ENCODE measurements at regions not wholly inside any gene's neighbourhood (a gene's known extent, or its start where the extent isn't known, plus 50 kb on each side); places are given as distances from the start of the nearest gene placed in this dataset.

DNA sequence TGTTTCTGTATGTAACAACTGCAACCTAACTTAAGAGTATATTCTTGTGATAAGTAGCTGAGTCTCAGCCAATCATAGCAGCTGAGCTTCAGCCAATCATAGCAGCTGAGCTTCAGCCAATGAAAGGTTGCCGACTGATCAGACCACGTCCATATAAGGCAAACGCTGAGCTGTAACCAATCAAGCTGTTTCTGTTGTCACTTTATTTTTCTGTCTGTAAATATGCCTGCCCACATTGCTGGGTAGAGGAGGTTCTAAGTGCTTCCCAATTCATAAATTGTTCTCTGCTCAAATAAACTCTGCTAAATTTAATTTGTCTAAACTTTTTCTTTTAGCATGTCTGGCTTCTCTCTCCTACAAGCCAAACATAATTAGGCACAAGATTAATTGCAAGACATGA is 231.5 kb upstream of the TCF4 start:
- no peak overlapping the region for H3K27ac Mint-ChIP-seq
- no peaks in the 10 kb centered on the region for H3K4me1 Mint-ChIP-seq
- no peak for ATAC-seq
- TF ChIP-seq, protein P1, sequence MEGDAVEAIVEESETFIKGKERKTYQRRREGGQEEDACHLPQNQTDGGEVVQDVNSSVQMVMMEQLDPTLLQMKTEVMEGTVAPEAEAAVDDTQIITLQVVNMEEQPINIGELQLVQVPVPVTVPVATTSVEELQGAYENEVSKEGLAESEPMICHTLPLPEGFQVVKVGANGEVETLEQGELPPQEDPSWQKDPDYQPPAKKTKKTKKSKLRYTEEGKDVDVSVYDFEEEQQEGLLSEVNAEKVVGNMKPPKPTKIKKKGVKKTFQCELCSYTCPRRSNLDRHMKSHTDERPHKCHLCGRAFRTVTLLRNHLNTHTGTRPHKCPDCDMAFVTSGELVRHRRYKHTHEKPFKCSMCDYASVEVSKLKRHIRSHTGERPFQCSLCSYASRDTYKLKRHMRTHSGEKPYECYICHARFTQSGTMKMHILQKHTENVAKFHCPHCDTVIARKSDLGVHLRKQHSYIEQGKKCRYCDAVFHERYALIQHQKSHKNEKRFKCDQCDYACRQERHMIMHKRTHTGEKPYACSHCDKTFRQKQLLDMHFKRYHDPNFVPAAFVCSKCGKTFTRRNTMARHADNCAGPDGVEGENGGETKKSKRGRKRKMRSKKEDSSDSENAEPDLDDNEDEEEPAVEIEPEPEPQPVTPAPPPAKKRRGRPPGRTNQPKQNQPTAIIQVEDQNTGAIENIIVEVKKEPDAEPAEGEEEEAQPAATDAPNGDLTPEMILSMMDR (IDR thresholded peaks at IDR 0.05): no peak
- no peaks in the 10 kb centered on the region for H3K27me3 Mint-ChIP-seq (ENCODE audit: low read depth in 2 of 2)
- H3K27me3 ChIP-seq (ENCODE audit: control insufficient read depth, insufficient read depth, low read length): no peaks in the 10 kb centered on the region
- H3K4me3 ChIP-seq (ENCODE audit: low read length): no peak overlapping the region
- intact Hi-C loops (cut with micrococcal nuclease): no loop called here
- H3K36me3 Mint-ChIP-seq: no peaks in the 10 kb centered on the region
- H3K9me3 Mint-ChIP-seq: no peaks in the 10 kb centered on the region
- H3K27ac ChIP-seq (ENCODE audit: low read length): no peak overlapping the region
- 87% methylated on average over 3 of the region's 3 CpGs for WGBS (ENCODE audit: insufficient coverage)
- no peaks in the 10 kb centered on the region for H3K36me3 ChIP-seq (ENCODE audit: control insufficient read depth, insufficient read depth, low read length)
- H3K4me3 Mint-ChIP-seq: no peak overlapping the region
- H3K9me3 ChIP-seq (ENCODE audit: control insufficient read depth, insufficient read depth, low read length): no peaks in the 10 kb centered on the region
- DNase-seq: no peak
- H3K4me1 ChIP-seq (ENCODE audit: control insufficient read depth, insufficient read depth, low read length): no peaks in the 10 kb centered on the region

DNA sequence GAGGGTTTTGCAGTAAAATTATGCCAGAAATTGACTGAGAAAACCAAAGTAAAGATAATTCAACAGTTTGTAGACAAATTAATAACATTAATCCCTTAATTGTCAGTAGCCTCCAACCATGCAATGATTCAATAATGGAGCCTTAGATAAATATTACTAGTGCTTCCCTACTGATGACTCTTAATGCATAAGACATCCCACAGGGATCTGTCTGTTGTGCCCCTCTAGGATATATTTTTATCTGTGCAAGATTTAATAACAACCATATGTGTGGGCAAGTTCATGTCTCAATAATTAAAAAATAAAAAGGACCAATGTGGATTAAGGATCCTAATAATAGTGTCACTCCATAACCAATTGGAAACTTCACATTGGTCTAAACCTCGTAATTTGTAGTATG is 230.3 kb upstream of the TCF4 start:
- no peak overlapping the region for H3K4me3 ChIP-seq (ENCODE audit: low read length)
- H3K9me3 ChIP-seq (ENCODE audit: control insufficient read depth, insufficient read depth, low read length): no peaks in the 10 kb centered on the region
- H3K4me3 Mint-ChIP-seq: no peak overlapping the region
- DNase-seq: no peak
- no peaks in the 10 kb centered on the region for H3K27me3 ChIP-seq (ENCODE audit: control insufficient read depth, insufficient read depth, low read length)
- WGBS (ENCODE audit: insufficient coverage): 67% methylated on average over 1 of the region's 1 CpG
- no peaks in the 10 kb centered on the region for H3K4me1 ChIP-seq (ENCODE audit: control insufficient read depth, insufficient read depth, low read length)
- H3K9me3 Mint-ChIP-seq: no peaks in the 10 kb centered on the region
- no peak overlapping the region for H3K27ac ChIP-seq (ENCODE audit: low read length)
- TF ChIP-seq, protein P1 (IDR thresholded peaks at IDR 0.05): no peak
- H3K36me3 Mint-ChIP-seq: no peaks in the 10 kb centered on the region
- no peak overlapping the region for H3K27ac Mint-ChIP-seq
- H3K36me3 ChIP-seq (ENCODE audit: control insufficient read depth, insufficient read depth, low read length): no peaks in the 10 kb centered on the region
- H3K27me3 Mint-ChIP-seq (ENCODE audit: low read depth in 2 of 2): no peaks in the 10 kb centered on the region
- H3K4me1 Mint-ChIP-seq: no peaks in the 10 kb centered on the region
- intact Hi-C loops (cut with micrococcal nuclease): no loop called here
- no peak for ATAC-seq

DNA sequence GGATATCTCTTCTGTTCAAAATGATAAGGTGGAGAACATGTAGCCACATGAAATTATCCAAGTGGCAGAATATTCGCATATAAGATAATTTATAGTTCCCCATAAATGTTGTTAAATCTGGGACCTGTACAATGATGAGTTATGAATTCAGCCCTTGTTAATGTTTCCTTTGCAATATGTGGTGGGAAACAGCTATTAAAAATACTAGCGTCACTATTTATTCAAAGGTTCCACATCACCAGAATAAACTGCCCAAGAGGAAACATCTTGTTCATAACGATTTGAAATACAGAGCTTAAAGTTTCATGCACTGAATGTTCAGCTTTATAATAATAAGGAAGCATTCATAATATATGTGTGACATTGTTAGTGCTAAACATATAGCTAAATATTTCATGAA is 223.9 kb upstream of the TCF4 start:
- DNase-seq (no peak), ATAC-seq (no peak)
- Histone ChIP-seq H3K4me1 (ENCODE audit: control insufficient read depth, insufficient read depth, low read length) (no peaks in the 10 kb centered on the region), H3K36me3 (ENCODE audit: control insufficient read depth, insufficient read depth, low read length) (no peaks in the 10 kb centered on the region), H3K4me3 (ENCODE audit: low read length) (no peak overlapping the region), H3K27me3 (ENCODE audit: control insufficient read depth, insufficient read depth, low read length) (no peaks in the 10 kb centered on the region), H3K9me3 (ENCODE audit: control insufficient read depth, insufficient read depth, low read length) (no peaks in the 10 kb centered on the region), H3K27ac (ENCODE audit: low read length) (no peak overlapping the region)
- H3K4me3 Mint-ChIP-seq: no peak overlapping the region
- WGBS (ENCODE audit: insufficient coverage): 100% methylated on average over 1 of the region's 3 CpGs
- intact Hi-C loops (cut with micrococcal nuclease): no loop called here
- H3K27ac Mint-ChIP-seq: no peak overlapping the region
- H3K27me3 Mint-ChIP-seq (ENCODE audit: low read depth in 2 of 2): no peaks in the 10 kb centered on the region
- H3K9me3 Mint-ChIP-seq: no peaks in the 10 kb centered on the region
- no peaks in the 10 kb centered on the region for H3K4me1 Mint-ChIP-seq
- no peaks in the 10 kb centered on the region for H3K36me3 Mint-ChIP-seq
- TF ChIP-seq, protein P1 (IDR thresholded peaks at IDR 0.05): no peak

DNA sequence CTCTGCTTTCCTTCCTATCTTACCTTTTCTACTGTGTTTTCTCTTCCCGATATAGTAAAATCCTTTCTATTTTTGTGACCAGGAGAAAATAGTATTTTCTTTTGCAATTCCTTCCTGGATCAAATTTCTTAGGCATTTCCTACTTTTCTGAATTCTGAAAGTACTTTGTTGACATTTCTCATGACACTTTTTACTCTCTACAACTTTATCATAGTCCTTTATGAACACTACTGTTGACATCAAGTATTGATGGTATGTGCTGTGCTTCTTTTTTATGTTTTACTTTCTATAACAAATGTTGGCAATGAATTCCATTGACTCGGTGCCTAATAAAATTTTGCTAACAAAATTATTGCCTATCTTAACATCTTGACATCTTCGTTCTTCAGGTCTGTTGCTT is 217.7 kb upstream of the TCF4 start:
- Mint-ChIP-seq H3K27me3 (ENCODE audit: low read depth in 2 of 2) (peaks cover 3 to 8% of the 10 kb centered on the region in 2 donors), H3K4me1 (no peaks in the 10 kb centered on the region), H3K4me3 (no peak overlapping the region), H3K9me3 (peaks cover 0 to 8% of the 10 kb centered on the region in 2 donors), H3K36me3 (peaks cover 11% of the 10 kb centered on the region), H3K27ac (no peak overlapping the region)
- 96% methylated on average over 2 of the region's 3 CpGs for WGBS (ENCODE audit: insufficient coverage)
- H3K9me3 ChIP-seq (ENCODE audit: control insufficient read depth, insufficient read depth, low read length): no peaks in the 10 kb centered on the region
- H3K27ac ChIP-seq (ENCODE audit: low read length): no peak overlapping the region
- no peaks in the 10 kb centered on the region for H3K27me3 ChIP-seq (ENCODE audit: control insufficient read depth, insufficient read depth, low read length)
- intact Hi-C loops (cut with micrococcal nuclease): no loop called here
- H3K4me1 ChIP-seq (ENCODE audit: control insufficient read depth, insufficient read depth, low read length): no peaks in the 10 kb centered on the region
- no peak overlapping the region for H3K4me3 ChIP-seq (ENCODE audit: low read length)
- no peaks in the 10 kb centered on the region for H3K36me3 ChIP-seq (ENCODE audit: control insufficient read depth, insufficient read depth, low read length)
- no peak for DNase-seq
- no peak for ATAC-seq
- TF ChIP-seq, protein P1 (IDR thresholded peaks at IDR 0.05): no peak
